ENCODE measurements at regions not wholly inside any gene's neighbourhood (a gene's known extent, or its start where the extent isn't known, plus 50 kb on each side); places are given as distances from the start of the nearest gene placed in this dataset.
"Not testable (repeated sequence)": the region's sequence is repeated elsewhere in the genome, so short reads cannot be mapped to it uniquely, and the experiment has no call there.

DNA sequence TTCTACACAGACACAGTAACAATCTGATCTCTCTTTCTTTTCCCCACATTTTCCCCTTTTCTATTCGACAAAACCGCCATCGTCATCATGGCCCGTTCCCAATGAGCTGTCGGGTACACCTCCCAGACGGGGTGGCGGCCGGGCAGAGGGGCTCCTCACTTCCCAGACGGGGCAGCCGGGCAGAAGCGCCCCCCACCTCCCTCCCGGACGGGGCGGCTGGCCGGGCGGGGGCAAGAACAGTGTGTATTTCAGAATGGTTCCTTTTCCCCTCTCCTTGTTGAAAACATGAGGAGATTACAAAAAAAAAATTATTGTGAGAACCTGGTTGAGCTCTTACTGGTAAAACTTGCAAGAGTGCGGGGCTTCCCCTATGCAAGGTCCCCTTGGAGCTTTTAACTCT, 178.0 kb upstream of the GALNT15 start:
- not testable (repeated sequence) for DNase-seq

DNA sequence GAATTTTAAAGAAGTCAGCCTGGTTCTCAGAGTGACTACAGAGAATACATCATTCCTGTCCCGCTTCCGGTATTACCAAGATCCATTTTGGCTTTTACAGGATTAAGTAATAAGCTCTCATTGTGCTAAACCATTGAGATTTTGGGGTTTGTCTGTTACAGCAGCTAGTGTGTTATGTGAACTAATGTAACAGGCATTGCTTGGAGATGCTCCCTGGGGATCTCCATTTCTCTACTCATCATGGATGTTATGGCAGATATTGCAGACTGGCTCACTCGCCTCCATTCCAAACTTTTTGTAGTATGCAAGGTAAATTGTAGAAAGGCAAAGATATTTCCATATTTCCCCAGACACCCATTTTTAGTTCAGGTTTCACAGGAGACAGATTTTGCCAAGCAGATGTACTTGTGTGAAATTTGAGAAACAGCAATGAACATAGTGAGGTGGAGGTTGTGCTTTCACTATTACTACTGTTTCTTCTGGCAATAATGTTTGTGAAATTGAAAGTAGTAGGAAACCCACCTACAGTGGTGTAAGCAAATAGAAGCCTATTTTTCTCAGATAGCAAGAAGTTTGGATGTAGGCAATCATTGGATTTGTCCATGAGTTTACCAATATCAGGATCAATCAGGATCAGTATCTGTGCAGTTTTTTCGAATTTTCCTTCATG, 177.1 kb upstream of the GALNT15 start:
- DNase-seq = no peak

GRCh38 chr3:15998911-15999310, 175.6 kb upstream of the GALNT15 start:
- DNase-seq = no peak

DNA sequence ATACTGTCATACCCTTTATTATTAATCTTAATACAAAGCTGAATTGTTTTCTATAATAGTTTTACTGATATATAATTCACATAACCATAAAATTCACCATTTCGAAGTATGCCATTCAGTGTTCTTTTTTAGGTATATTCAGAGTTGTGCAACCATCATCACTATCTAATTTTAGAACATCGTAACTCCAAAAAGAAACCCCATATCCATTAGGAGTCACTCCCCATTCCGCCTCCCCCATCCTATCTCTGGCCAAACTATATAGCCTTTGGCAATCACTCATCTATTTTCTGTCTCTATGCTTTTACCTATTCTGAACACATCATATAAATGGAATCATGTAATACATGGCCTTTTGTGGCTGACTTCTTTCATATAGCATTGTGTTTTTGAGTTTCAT, 169.7 kb upstream of the GALNT15 start:
- DNase-seq = no peak

DNA sequence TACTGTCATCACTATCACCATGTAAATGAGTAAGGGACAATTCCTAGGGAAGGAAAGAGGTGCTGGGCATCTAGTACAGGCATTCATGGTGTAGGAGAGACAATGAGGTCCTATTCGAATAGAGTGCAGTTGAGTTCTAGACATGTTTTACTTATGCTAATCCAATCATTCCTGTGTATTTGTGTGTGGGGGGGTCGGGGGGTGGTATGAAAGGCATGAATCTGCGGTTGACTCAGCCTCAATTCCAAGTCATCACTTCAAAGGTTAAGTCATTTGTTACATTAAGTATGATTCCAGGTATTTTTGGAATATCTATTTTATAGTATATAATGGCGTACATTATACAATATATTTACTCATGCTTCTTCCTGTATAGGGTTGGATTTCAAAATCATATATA, 163.1 kb upstream of the GALNT15 start:
- DNase-seq = no peak

DNA sequence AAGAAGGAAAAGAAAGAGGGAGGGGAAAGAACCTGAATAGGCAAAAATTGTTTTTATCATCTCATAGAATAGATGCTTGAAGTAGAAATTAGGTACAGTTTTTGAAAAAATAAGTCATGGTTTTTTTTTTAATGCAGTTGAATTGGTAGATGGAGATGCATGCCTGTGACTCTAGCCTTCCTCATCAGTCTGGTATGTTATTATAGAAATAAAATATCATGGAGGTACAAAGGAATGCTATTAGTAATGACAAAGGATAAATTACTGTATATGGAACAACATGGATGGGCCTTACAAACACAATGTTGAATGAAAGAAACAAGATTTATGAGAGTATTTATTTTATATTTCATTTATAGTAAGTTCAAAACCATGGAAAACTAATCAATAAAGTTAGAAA, 162.4 kb upstream of the GALNT15 start:
- DNase-seq = no peak

GRCh38 chr3:16013568-16013967, 160.9 kb upstream of the GALNT15 start:
- no peak for DNase-seq

- DNase-seq = not testable (repeated sequence)
Measured at GRCh38 chr3:16021801-16022200, 152.7 kb upstream of the GALNT15 start.

- DNase-seq = not testable (repeated sequence)
Measured at GRCh38 chr3:16023881-16024280, 150.6 kb upstream of the GALNT15 start.

DNA sequence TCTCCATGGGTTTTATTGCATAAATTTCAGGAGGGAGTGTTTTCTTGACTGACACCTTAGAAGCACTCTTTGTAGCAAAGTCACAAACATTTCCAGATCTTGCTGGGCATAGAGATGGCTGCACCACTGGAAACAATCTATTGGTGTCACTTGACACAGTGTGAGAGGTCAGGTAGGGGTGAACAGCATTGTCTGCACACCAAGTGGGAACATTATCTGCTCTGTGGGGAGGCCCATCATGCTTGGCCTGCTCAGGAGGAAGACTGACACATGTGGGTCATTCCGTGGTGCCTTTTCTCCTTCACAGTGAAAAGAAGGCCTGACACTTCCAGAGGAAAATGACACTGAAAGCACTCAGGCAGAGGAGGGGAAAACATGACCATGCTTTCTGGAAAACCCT, 149.9 kb upstream of the GALNT15 start:
- no peak for DNase-seq

DNA sequence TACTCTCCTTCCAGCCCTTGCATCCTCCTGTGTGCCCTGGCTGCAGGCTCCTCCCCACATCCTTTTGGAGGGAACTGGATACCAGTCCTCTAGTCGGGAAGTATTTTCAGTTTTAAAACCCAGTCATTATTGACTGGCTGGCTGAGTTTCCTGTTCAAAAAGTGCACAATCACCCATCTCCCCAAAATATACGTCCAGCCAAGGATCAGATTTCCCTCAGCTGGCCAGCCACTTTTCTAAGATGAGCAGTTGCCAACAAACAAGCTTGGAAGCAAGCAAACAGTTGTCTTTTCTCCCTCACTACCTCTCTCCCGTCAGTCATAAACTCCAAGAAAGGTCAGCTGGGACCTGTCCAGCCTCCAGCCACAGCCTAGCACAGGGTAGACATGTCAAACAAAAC, 147.7 kb upstream of the GALNT15 start:
- no peak for DNase-seq

DNA sequence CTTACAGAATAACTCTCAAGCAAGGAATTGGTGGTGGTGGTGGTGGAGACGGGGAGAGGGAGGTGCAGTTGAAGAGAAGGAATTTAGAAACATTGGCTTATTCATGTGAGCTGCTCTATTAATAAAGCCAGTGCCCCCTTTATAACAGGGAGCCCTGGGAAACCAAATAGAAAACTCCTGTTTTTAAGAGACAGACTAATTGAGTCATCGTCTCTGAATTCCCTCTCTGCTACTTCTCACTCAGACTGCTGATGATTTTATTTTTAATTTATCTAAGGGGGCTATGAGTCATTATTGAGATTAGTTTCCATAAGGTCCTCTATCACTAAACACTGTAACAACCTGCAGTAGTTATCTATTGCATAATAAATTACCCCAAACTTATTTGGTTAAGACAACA, 145.9 kb upstream of the GALNT15 start:
- no peak for DNase-seq

DNA sequence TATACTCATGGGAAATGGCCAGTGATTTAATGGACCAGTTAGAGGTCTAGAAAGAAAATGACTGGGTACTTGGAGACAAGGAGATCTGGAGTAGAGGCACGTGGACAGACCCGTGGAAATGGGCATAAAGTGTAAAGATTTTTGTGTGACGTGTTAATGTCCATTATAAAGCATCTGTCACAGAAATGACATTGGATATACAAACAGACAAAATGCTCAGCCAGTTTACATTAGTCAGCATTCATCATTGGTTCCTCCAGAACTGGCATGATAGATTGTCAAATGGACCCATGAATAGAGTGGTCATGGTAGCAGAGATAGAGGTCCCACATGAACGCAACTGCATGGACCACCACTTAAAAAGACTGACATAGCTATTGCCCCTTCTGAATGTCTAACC, 144.1 kb upstream of the GALNT15 start:
- DNase-seq = no peak

GRCh38 chr3:16031434-16031833, 143.0 kb upstream of the GALNT15 start:
- no peak for DNase-seq

DNA sequence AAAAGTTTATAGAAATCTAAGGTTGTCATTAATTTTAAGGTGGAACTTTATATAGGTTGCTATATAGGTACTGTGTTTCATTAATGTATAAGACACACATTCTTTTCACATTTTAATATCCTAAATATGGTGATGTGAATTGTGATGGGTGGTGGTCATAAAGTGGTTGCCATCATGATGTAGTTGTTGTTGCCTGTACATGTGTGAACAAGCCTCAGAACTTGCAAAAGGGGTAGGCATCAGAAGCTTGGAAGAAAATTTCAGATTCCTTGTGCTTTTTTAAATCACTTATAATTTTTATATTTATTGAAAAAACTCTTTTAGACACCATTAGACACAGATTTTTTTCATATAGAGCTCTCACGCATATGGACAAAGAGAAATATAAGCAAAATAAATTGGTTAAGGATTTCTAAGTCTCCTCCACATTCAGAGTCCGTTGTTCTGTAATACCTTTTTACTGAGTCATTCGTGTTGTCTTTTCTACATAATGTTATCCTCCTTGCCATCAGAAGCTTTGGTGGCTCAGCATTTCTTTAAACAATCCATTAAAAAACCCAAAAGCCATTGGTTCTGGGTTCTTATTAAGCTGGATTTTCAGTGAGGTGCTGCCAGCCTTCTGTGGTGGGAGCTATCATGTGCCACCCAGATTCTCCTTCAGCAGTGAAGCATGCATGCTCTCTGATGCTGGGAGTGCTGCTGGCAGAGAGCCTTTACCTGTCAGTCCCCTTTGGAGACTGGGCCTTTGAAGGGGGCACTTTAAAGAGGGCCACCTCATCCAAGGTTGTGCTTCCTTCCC, 140.4 kb upstream of the GALNT15 start:
- no peak for DNase-seq

DNA sequence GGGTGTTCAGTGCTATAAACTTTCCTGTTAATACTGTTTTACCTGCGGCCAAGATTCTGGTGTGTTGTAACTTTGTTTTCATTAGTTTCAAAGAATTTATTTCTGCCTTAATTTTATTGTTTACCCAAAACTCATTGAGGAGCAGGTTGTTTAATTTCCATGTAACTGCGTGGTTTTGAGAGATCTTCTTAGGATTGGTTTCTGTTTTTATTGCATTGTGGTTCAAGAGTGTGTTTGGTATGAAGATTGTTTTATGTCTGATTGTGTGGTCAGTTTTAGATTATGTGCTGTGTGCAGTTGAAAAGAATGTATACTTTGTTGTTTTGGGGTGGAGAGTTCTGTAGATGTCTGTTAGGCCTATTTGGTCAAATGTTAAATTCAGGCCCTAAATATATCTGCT, 133.5 kb upstream of the GALNT15 start:
- no peak for DNase-seq

- DNase-seq = peak; percentile 48
Measured at GRCh38 chr3:16048435-16049318, 125.8 kb upstream of the GALNT15 start.

GRCh38 chr3:16050641-16051467, 123.6 kb upstream of the GALNT15 start:
- DNase-seq = no peak

DNA sequence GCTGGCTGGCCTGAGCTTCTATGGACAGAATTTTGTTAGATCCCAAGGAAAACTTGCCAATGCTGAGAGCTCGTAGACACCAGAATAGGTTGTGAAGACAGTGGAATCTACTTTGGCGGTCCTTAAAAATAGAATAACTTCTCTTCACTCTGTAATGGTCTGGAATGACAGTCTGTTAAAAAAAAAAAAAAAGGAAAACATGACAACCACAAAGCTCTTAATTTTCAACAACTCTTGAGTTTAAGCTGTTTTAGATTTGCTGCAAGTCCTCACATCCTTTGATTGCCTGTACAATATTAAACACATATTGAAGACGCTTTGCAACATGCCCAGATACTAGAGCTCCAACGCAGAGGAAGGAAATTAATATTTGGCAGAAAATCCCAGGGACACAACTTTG, 122.8 kb upstream of the GALNT15 start:
- DNase-seq = no peak

DNA sequence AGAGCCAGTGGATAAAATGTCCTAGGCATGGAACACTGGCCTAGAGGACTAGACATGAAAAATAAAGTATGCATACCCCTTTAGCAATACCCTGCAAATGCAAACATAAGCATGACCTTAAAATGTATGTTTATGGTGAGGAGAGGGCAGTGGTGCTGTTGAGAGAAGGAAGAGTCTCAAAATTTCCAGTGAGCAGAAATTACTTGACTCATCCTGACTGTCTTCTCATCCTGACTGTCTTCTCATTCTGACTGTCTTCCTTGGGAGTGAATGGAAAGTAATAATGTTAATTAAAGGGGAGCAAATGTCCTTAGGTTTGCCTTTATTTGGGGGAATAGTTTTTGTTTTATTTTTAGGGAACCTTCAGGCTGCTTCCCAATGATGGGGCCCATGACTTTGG, 121.5 kb upstream of the GALNT15 start:
- no peak for DNase-seq

GRCh38 chr3:16053794-16054193, 120.7 kb upstream of the GALNT15 start:
- no peak for DNase-seq

- DNase-seq = no peak
Measured at GRCh38 chr3:16055606-16056211, 118.8 kb upstream of the GALNT15 start.
